AG04450 (cell line): ENCODE measurements at regions not wholly inside any gene's neighbourhood (a gene's known extent, or its start where the extent isn't known, plus 50 kb on each side); places are given as distances from the start of the nearest gene placed in this dataset.

Experiments
- CTCF ChIA-PET: fragments of 300-600, 350-600 bp; formaldehyde crosslinking; extraction: SDS; loops from one replicate; lab custom pipeline; 2022; ENCODE audit warnings: antibody characterized with exemption, inconsistent platforms; lab: Charles Lee
- POLR2A ChIA-PET: fragments of 350-600 bp; formaldehyde crosslinking; extraction: SDS; loops from one replicate; lab custom pipeline; 2021; ENCODE audit warnings: antibody characterized with exemption, inconsistent platforms; lab: Yijun Ruan, JAX
- DNase-seq: peaks from one replicate; pipeline ENCODE4 v3.0.0-alpha.2; 2011; ENCODE audit warnings: low read depth, low spot score
- H3K27ac ChIP-seq: one replicate; pipeline ENCODE4 v1.5.1; 2012; ENCODE audit warnings: low read depth, low read length, control low read depth
- H3K27me3 ChIP-seq: one replicate; pipeline ENCODE4 v1.6.0; 2012; ENCODE audit warnings: low read length; ENCODE audit not compliant: control insufficient read depth, insufficient read depth
- H3K4me3 ChIP-seq: 2 replicates; pipeline ENCODE4 v1.5.1; 2011; ENCODE audit warnings: mild to moderate bottlenecking, low read depth, low read length, control low read depth
- H3K9me3 ChIP-seq: 2 replicates; pipeline ENCODE4 v1.5.1; 2012; ENCODE audit warnings: low read length; ENCODE audit not compliant: control insufficient read depth, insufficient read depth
- CTCF ChIP-seq: IDR thresholded peaks from 2 replicates; pipeline ENCODE4 v1.5.1; 2011; ENCODE audit warnings: low read depth, low read length, control low read depth, inconsistent platforms

- no peak for DNase-seq
- Histone ChIP-seq H3K4me3 (no peak overlapping the region), H3K9me3 (no peaks in the 10 kb centered on the region), H3K27ac (no peak overlapping the region), H3K27me3 (no peaks in the 10 kb centered on the region)
- CTCF ChIA-PET: no interaction called here
- TF ChIP-seq CTCF: no peak
- POLR2A ChIA-PET: no interaction called here
Measured at GRCh38 chr5:125703616-125704015, 719.6 kb upstream of the GRAMD2B start.

GRCh38 chr5:125704888-125705287 lies 718.3 kb upstream of the GRAMD2B start:
- DNase-seq: no peak
- Histone ChIP-seq H3K4me3 (no peak overlapping the region), H3K27me3 (no peaks in the 10 kb centered on the region), H3K27ac (no peak overlapping the region), H3K9me3 (no peaks in the 10 kb centered on the region)
- CTCF ChIA-PET: no interaction called here
- POLR2A ChIA-PET: no interaction called here
- TF ChIP-seq CTCF: no peak

- no peak for DNase-seq
- Histone ChIP-seq H3K27ac (no peak overlapping the region), H3K9me3 (no peaks in the 10 kb centered on the region), H3K27me3 (no peaks in the 10 kb centered on the region), H3K4me3 (no peak overlapping the region)
- ChIA-PET POLR2A (no interaction called here), CTCF (no interaction called here)
- TF ChIP-seq CTCF: no peak
Measured at GRCh38 chr5:125708583-125708982, 714.6 kb upstream of the GRAMD2B start.

- POLR2A ChIA-PET: no interaction called here
- CTCF ChIA-PET: no interaction called here
- Histone ChIP-seq H3K9me3 (no peaks in the 10 kb centered on the region), H3K27me3 (no peaks in the 10 kb centered on the region), H3K27ac (no peak overlapping the region), H3K4me3 (no peak overlapping the region)
- no peak for TF ChIP-seq CTCF
- no peak for DNase-seq
Measured at GRCh38 chr5:125710745-125711144, 712.5 kb upstream of the GRAMD2B start.

- Histone ChIP-seq H3K9me3 (no peaks in the 10 kb centered on the region), H3K27me3 (no peaks in the 10 kb centered on the region), H3K27ac (no peak overlapping the region), H3K4me3 (no peak overlapping the region)
- CTCF ChIA-PET: no interaction called here
- TF ChIP-seq CTCF: no peak
- POLR2A ChIA-PET: no interaction called here
- no peak for DNase-seq
Measured at GRCh38 chr5:125712397-125712796, 710.8 kb upstream of the GRAMD2B start.
